Trophoblast cell (in vitro differentiated cells and primary cell): ENCODE measurements at regions not wholly inside any gene's neighbourhood (a gene's known extent, or its start where the extent isn't known, plus 50 kb on each side); places are given as distances from the start of the nearest gene placed in this dataset.
"Not testable (repeated sequence)": the region's sequence is repeated elsewhere in the genome, so short reads cannot be mapped to it uniquely, and the experiment has no call there.

Experiments
- DNase-seq, 2 donors: peaks; one replicate each; pipeline ENCODE4 v3.0.0-alpha.2; 2016
- H2AFZ ChIP-seq: 2 replicates; pipeline ENCODE4 v1.6.1; 2013; ENCODE audit warnings: low read length, moderate library complexity, mild to moderate bottlenecking; ENCODE audit not compliant: insufficient read depth, poor library complexity
- H2AK5ac ChIP-seq: 2 replicates; pipeline ENCODE4 v1.6.1; 2013; ENCODE audit warnings: mild to moderate bottlenecking, low read length
- H2BK120ac ChIP-seq: 2 replicates; pipeline ENCODE4 v1.6.1; 2013; ENCODE audit warnings: low read length, mild to moderate bottlenecking, moderate library complexity; ENCODE audit not compliant: insufficient read depth, poor library complexity
- H2BK12ac ChIP-seq: 2 replicates; pipeline ENCODE4 v1.6.1; 2013; ENCODE audit warnings: mild to moderate bottlenecking, low read length, moderate library complexity
- H2BK5ac ChIP-seq: 2 replicates; pipeline ENCODE4 v1.6.1; 2013; ENCODE audit warnings: low read length, low read depth, moderate library complexity, mild to moderate bottlenecking; ENCODE audit not compliant: poor library complexity
- H3K14ac ChIP-seq: 2 replicates; pipeline ENCODE4 v1.6.1; 2013; ENCODE audit warnings: mild to moderate bottlenecking, low read length
- H3K18ac ChIP-seq: 2 replicates; pipeline ENCODE4 v1.6.1; 2013; ENCODE audit warnings: mild to moderate bottlenecking, low read length
- H3K23ac ChIP-seq: 2 replicates; pipeline ENCODE4 v1.6.1; 2013; ENCODE audit warnings: low read length
- H3K27ac ChIP-seq: 2 replicates; pipeline ENCODE4 v1.5.1; 2013; ENCODE audit warnings: low read depth, mild to moderate bottlenecking, inconsistent platforms, low read length, moderate library complexity
- H3K27me3 ChIP-seq: 2 replicates; pipeline ENCODE4 v1.6.1; 2013; ENCODE audit warnings: inconsistent platforms, mild to moderate bottlenecking, low read length, moderate library complexity; ENCODE audit not compliant: insufficient read depth
- H3K36me3 ChIP-seq, 2 experiments: 1 replicate in 1 of 2; 2 replicates in 1 of 2; pipeline ENCODE4 v1.6.1; 2013; ENCODE audit warnings: low read length in 2 of 2, mild to moderate bottlenecking in 2 of 2, moderate library complexity in 1 of 2; ENCODE audit not compliant: insufficient read depth in 2 of 2, control insufficient read depth in 1 of 2
- H3K4ac ChIP-seq: 2 replicates; pipeline ENCODE4 v1.6.1; 2013; ENCODE audit warnings: low read depth, mild to moderate bottlenecking, low read length, moderate library complexity
- H3K4me1 ChIP-seq, 2 experiments: 1 replicate in 1 of 2; 2 replicates in 1 of 2; pipeline ENCODE4 v1.6.1; 2013; ENCODE audit warnings: low read length in 2 of 2, mild to moderate bottlenecking in 2 of 2, moderate library complexity in 1 of 2; ENCODE audit not compliant: insufficient read depth in 2 of 2, control insufficient read depth in 1 of 2
- H3K4me2 ChIP-seq: 2 replicates; pipeline ENCODE4 v1.6.1; 2013; ENCODE audit warnings: inconsistent platforms, mild to moderate bottlenecking, low read length, moderate library complexity
- H3K4me3 ChIP-seq: 2 replicates; pipeline ENCODE4 v1.5.1; 2013; ENCODE audit warnings: mild to moderate bottlenecking, low read depth, low read length, inconsistent platforms
- H3K79me1 ChIP-seq: one replicate; pipeline ENCODE4 v1.6.1; 2013; ENCODE audit warnings: low read length
- H3K79me2 ChIP-seq: 2 replicates; pipeline ENCODE4 v1.6.1; 2013; ENCODE audit warnings: low read length, mild to moderate bottlenecking; ENCODE audit not compliant: control insufficient read depth, insufficient read depth, poor library complexity
- H3K9ac ChIP-seq: 2 replicates; pipeline ENCODE4 v1.6.1; 2013; ENCODE audit warnings: mild to moderate bottlenecking, low read length
- H3K9me3 ChIP-seq: 2 replicates; pipeline ENCODE4 v1.6.1; 2013; ENCODE audit warnings: low read depth, mild to moderate bottlenecking, control low read depth, inconsistent platforms, low read length; ENCODE audit not compliant: insufficient read depth
- H4K12ac ChIP-seq: 2 replicates; pipeline ENCODE4 v1.6.1; 2013; ENCODE audit warnings: low read depth, mild to moderate bottlenecking, low read length, moderate library complexity
- H4K8ac ChIP-seq: 2 replicates; pipeline ENCODE4 v1.6.1; 2013; ENCODE audit warnings: low read depth, mild to moderate bottlenecking, low read length, moderate library complexity
- H4K91ac ChIP-seq: one replicate; pipeline ENCODE4 v1.6.1; 2013; ENCODE audit warnings: low read depth, mild to moderate bottlenecking, low read length, moderate library complexity
- WGBS: extraction: QIAGEN DNeasy Blood & Tissue Kit; methylation state at CpG from one replicate; pipeline ENCODE4 v1.1.7; 2013; ENCODE audit warnings: missing lambda C conversion rate; ENCODE audit not compliant: insufficient read length, insufficient coverage; ENCODE audit errors: extremely low coverage; 5-methylcytosine and 5-hydroxymethylcytosine counted together

DNA sequence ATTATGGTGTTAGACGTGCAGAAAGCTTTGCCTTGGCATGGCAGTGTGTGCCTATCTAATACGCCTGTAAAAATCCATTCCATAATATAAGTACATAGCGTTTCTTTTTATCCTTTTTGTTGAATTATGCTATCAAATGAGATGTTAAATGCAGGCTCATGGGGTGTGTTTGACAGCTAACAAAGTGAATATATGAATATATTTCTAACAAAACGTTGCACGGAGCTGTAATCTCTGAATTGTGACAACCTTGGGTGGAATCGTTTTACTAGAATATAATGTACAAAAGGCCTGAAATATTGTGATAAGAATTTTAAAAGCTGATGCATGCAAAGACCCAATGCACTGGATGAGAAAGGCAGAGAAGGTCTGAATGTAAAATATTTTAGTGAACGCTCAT is 763.7 kb upstream of the TMEM132C start:
- no peak overlapping the region for H3K4ac ChIP-seq
- no peak overlapping the region for H3K27ac ChIP-seq
- no peak overlapping the region for H4K12ac ChIP-seq
- no peaks in the 10 kb centered on the region for H3K27me3 ChIP-seq
- no peak overlapping the region for H2AFZ ChIP-seq
- H3K9ac ChIP-seq = no peak overlapping the region
- no peak overlapping the region for H3K23ac ChIP-seq
- H2BK120ac ChIP-seq = no peak overlapping the region
- no peak overlapping the region for H3K14ac ChIP-seq
- H3K18ac ChIP-seq = no peak overlapping the region
- no CpG with 5 or more reads among the region's 7 CpGs for WGBS
- no peak overlapping the region for H2BK12ac ChIP-seq
- no peaks in the 10 kb centered on the region for H3K36me3 ChIP-seq
- no peak overlapping the region for H2BK5ac ChIP-seq
- H3K4me1 ChIP-seq = no peaks in the 10 kb centered on the region
- H2AK5ac ChIP-seq = no peak overlapping the region
- no peaks in the 10 kb centered on the region for H3K79me1 ChIP-seq
- no peak overlapping the region for H4K91ac ChIP-seq
- H3K4me3 ChIP-seq = no peak overlapping the region
- DNase-seq = no peak
- H4K8ac ChIP-seq = no peak overlapping the region
- H3K9me3 ChIP-seq = no peaks in the 10 kb centered on the region
- no peak overlapping the region for H3K4me2 ChIP-seq
- H3K79me2 ChIP-seq = no peaks in the 10 kb centered on the region

DNA sequence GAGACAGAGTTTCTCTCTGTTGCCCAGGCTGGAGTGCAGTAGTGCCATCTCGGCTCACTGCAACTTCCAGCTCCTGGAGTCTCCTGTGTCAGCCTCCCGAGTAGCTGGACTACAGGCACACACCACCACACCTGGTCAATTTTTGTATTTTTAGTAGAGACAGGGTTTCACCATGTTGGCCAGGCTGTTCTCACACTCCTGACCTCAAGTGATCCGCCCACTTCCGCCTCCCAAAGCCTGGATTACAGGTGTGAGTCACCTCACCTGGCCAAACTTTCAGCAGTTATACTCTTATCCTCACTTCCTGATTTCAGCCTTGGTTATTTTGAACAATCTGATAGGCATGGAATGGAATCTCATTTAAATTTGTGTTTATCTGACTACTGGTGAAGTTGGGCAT is 763.0 kb upstream of the TMEM132C start:
- H3K23ac ChIP-seq, H2AFZ ChIP-seq, H3K9me3 ChIP-seq, H3K4ac ChIP-seq, H3K4me2 ChIP-seq, H2BK120ac ChIP-seq, H4K91ac ChIP-seq, H4K12ac ChIP-seq, H3K27me3 ChIP-seq, H3K27ac ChIP-seq, H3K79me2 ChIP-seq, H3K9ac ChIP-seq, H3K79me1 ChIP-seq, H2BK12ac ChIP-seq, H3K4me1 ChIP-seq, H3K36me3 ChIP-seq, H3K14ac ChIP-seq, H3K18ac ChIP-seq, H2AK5ac ChIP-seq, DNase-seq, H2BK5ac ChIP-seq, H4K8ac ChIP-seq, H3K4me3 ChIP-seq: not testable (repeated sequence)
- WGBS = no CpG with 5 or more reads among the region's 4 CpGs

GRCh38 chr12:127504874-127505273 is 762.1 kb upstream of the TMEM132C start:
- no peak overlapping the region for H3K4ac ChIP-seq
- no peak overlapping the region for H3K14ac ChIP-seq

GRCh38 chr12:127507341-127507740 is 759.6 kb upstream of the TMEM132C start:
- Histone ChIP-seq H3K23ac (no peak overlapping the region), H3K79me2 (no peaks in the 10 kb centered on the region), H3K14ac (no peak overlapping the region), H3K4ac (no peak overlapping the region), H4K8ac (no peak overlapping the region), H3K9me3 (peaks cover 2% of the 10 kb centered on the region), H3K27me3 (no peaks in the 10 kb centered on the region), H3K27ac (no peak overlapping the region), H2BK120ac (no peak overlapping the region), H3K4me2 (no peak overlapping the region), H3K4me3 (no peak overlapping the region), H2BK12ac (no peak overlapping the region), H2AK5ac (no peak overlapping the region), H3K18ac (no peak overlapping the region), H3K79me1 (no peaks in the 10 kb centered on the region), H2BK5ac (no peak overlapping the region), H3K9ac (no peak overlapping the region), H4K12ac (no peak overlapping the region), H2AFZ (no peak overlapping the region), H3K36me3 (no peaks in the 10 kb centered on the region), H3K4me1 (no peaks in the 10 kb centered on the region), H4K91ac (no peak overlapping the region)
- WGBS = no CpG with 5 or more reads among the region's 6 CpGs
- DNase-seq = no peak

More at GRCh38 chr12:127504874-127505273, 762.1 kb upstream of the TMEM132C start:
- Histone ChIP-seq H3K4me1 (no peaks in the 10 kb centered on the region), H3K27me3 (no peaks in the 10 kb centered on the region), H3K4me2 (no peak overlapping the region), H2BK120ac (no peak overlapping the region), H4K8ac (no peak overlapping the region), H3K79me2 (no peaks in the 10 kb centered on the region), H3K9ac (no peak overlapping the region), H3K23ac (no peak overlapping the region), H2BK12ac (no peak overlapping the region), H4K91ac (no peak overlapping the region), H3K79me1 (no peaks in the 10 kb centered on the region), H3K27ac (no peak overlapping the region), H3K4me3 (no peak overlapping the region), H2AFZ (no peak overlapping the region), H2BK5ac (no peak overlapping the region), H3K36me3 (no peaks in the 10 kb centered on the region), H3K18ac (no peak overlapping the region), H2AK5ac (no peak overlapping the region), H4K12ac (no peak overlapping the region), H3K9me3 (peaks cover 2% of the 10 kb centered on the region)
- DNase-seq = no peak
- WGBS = no CpG with 5 or more reads among the region's 5 CpGs
